GM21381 (cell line): ENCODE measurements at regions not wholly inside any gene's neighbourhood (a gene's known extent, or its start where the extent isn't known, plus 50 kb on each side); places are given as distances from the start of the nearest gene placed in this dataset.
"Not testable (repeated sequence)": the region's sequence is repeated elsewhere in the genome, so short reads cannot be mapped to it uniquely, and the experiment has no call there.

Experiments
- ATAC-seq: cut with Tn5 transposase; IDR thresholded peaks from one replicate; pipeline ENCODE4 v1.9.1; 2021; ENCODE audit warnings: mild to moderate bottlenecking, moderate library complexity; ENCODE audit not compliant: unreplicated experiment

- no peak for ATAC-seq
These were observed 132.9 kb downstream of the LIG4 start for GRCh38 chr13:108082481-108082880.

- ATAC-seq = no peak
These were observed 138.1 kb downstream of the LIG4 start for GRCh38 chr13:108077284-108077683.

- ATAC-seq = not testable (repeated sequence)
These were observed 140.9 kb downstream of the LIG4 start for GRCh38 chr13:108074429-108074828.

GRCh38 chr13:108070925-108071324 lies 144.4 kb downstream of the LIG4 start:
- ATAC-seq = no peak

- ATAC-seq = no peak
These were observed 144.8 kb downstream of the LIG4 start for GRCh38 chr13:108070491-108070890.

- no peak for ATAC-seq
These were observed 145.7 kb downstream of the LIG4 start for GRCh38 chr13:108069521-108070210.

- ATAC-seq = not testable (repeated sequence)
These were observed 151.0 kb downstream of the LIG4 start for GRCh38 chr13:108064372-108064771.

- no peak for ATAC-seq
These were observed 155.2 kb downstream of the LIG4 start for GRCh38 chr13:108060111-108060510.

- ATAC-seq = no peak
These were observed 159.1 kb downstream of the LIG4 start for GRCh38 chr13:108056278-108056677.

- ATAC-seq = no peak
These were observed 166.1 kb downstream of the LIG4 start for GRCh38 chr13:108049211-108049610.

GRCh38 chr13:108044954-108045353 lies 170.4 kb downstream of the LIG4 start:
- no peak for ATAC-seq

GRCh38 chr13:108042866-108043265 lies 172.5 kb downstream of the LIG4 start:
- not testable (repeated sequence) for ATAC-seq

- no peak for ATAC-seq
These were observed 178.0 kb downstream of the LIG4 start for GRCh38 chr13:108037348-108037747.

- ATAC-seq = no peak
These were observed 178.9 kb downstream of the LIG4 start for GRCh38 chr13:108036411-108036932.

GRCh38 chr13:108034909-108035410 lies 180.4 kb downstream of the LIG4 start:
- no peak for ATAC-seq

GRCh38 chr13:108033800-108034707 lies 181.3 kb downstream of the LIG4 start:
- no peak for ATAC-seq

- ATAC-seq = no peak
These were observed 183.5 kb downstream of the LIG4 start for GRCh38 chr13:108031865-108032264.

GRCh38 chr13:108030769-108031168 lies 184.6 kb downstream of the LIG4 start:
- ATAC-seq = no peak

- ATAC-seq = no peak
These were observed 188.5 kb downstream of the LIG4 start for GRCh38 chr13:108026680-108027410.

GRCh38 chr13:108020027-108020426 lies 195.3 kb downstream of the LIG4 start:
- ATAC-seq = no peak

- no peak for ATAC-seq
These were observed 196.9 kb downstream of the LIG4 start for GRCh38 chr13:108018371-108018870.
